Gastroesophageal sphincter (tissue), 4 donors: ENCODE measurements at regions not wholly inside any gene's neighbourhood (a gene's known extent, or its start where the extent isn't known, plus 50 kb on each side); places are given as distances from the start of the nearest gene placed in this dataset.

Experiments
- ATAC-seq: fragments of 150-250 bp; one replicate; pipeline ENCODE4 v1.9.1; 2016; ENCODE audit warnings: mild to moderate bottlenecking, moderate library complexity
- H3K27ac ChIP-seq, 4 donors: fragments of 200-600 bp; sonication (generic) in 3 of 4; 1 replicate in 3 of 4; 2 replicates in 1 of 4; pipeline ENCODE4 v1.5.1; 2016 to 2019
- H3K27me3 ChIP-seq: fragments of 200-600 bp; sonication (generic); one replicate; pipeline ENCODE4 v1.5.1; 2019
- H3K36me3 ChIP-seq, 2 donors: fragments of 200-600 bp; sonication (generic); one replicate each; pipeline ENCODE4 v1.5.1; 2019; ENCODE audit warnings: control low read depth in 1 of 2
- H3K4me1 ChIP-seq, 3 donors: fragments of 200-600 bp; sonication (generic); 1 replicate in 2 of 3; 2 replicates in 1 of 3; pipeline ENCODE4 v1.5.1; 2016 to 2019; ENCODE audit warnings: control low read depth in 2 of 3
- H3K4me3 ChIP-seq, 2 donors: fragments of 200-600 bp; sonication (generic); one replicate each; pipeline ENCODE4 v1.5.1; 2019; ENCODE audit warnings: mild to moderate bottlenecking in 1 of 2, moderate library complexity in 1 of 2
- H3K9me3 ChIP-seq, 3 donors: fragments of 200-600 bp; sonication (generic); one replicate each; pipeline ENCODE4 v1.5.1; 2017 to 2019; ENCODE audit warnings: control low read depth in 2 of 3
- EP300 ChIP-seq: sonication (generic); formaldehyde crosslinking; IDR thresholded peaks from one replicate; pipeline ENCODE4 v1.6.1; 2017; ENCODE audit warnings: antibody characterized with exemption, mild to moderate bottlenecking
- POLR2A ChIP-seq, 2 donors: fragments of 450-650 bp; IDR thresholded peaks; one replicate each; pipeline ENCODE4 v1.6.1; 2017; ENCODE audit warnings: antibody characterized with exemption in 2 of 2, mild to moderate bottlenecking in 2 of 2, moderate library complexity in 1 of 2
- POLR2AphosphoS5 ChIP-seq: sonication (generic); formaldehyde crosslinking; IDR thresholded peaks from one replicate; pipeline ENCODE4 v1.6.1; 2017; ENCODE audit warnings: antibody characterized with exemption
- WGBS, 2 donors: methylation state at CpG; one replicate each; pipeline ENCODE4 v1.1.5; 2018; ENCODE audit warnings: low coverage in 1 of 2; 5-methylcytosine and 5-hydroxymethylcytosine counted together
- TF ChIP-seq, protein P1 (sequence below), 4 experiments: fragments of 200-600 bp in 2 of 4; fragments of 450-650 bp in 2 of 4; sonication (generic) in 1 of 4; IDR thresholded peaks; one replicate each; pipeline ENCODE4 v1.5.1; 2017 to 2019; ENCODE audit warnings: antibody characterized with exemption in 4 of 4, mild to moderate bottlenecking in 2 of 4, moderate library complexity in 2 of 4

DNA sequence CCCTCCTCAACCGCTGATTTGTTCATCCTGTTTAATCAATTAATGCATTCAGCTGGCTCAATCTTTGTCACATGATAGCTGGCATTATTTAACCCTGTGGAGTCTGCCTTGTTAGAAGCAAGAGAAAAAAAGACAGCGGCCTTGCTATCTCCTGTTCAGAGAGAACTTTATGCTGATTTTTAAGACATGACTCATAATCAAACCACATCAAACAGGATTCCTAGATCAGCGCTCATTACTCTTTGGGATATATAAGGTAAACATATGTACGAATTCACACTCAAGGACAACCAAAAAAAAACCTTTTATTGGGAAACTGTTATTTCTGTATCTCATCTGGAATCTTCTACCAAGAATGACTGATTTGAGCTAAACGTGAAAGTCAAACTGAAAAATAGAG is 195.1 kb downstream of the C1D start:
- Histone ChIP-seq H3K27ac (no peak overlapping the region), H3K9me3 (no peaks in the 10 kb centered on the region), H3K36me3 (no peaks in the 10 kb centered on the region), H3K27me3 (no peaks in the 10 kb centered on the region), H3K4me3 (no peak overlapping the region), H3K4me1 (no peaks in the 10 kb centered on the region)
- 46 to 54% methylated on average over 3 to 5 of the region's 5 CpGs for WGBS, 2 donors
- no peak for TF ChIP-seq POLR2A (IDR thresholded peaks at IDR 0.05)
- no peak for TF ChIP-seq EP300
- TF ChIP-seq POLR2AphosphoS5: no peak
- TF ChIP-seq, protein P1, sequence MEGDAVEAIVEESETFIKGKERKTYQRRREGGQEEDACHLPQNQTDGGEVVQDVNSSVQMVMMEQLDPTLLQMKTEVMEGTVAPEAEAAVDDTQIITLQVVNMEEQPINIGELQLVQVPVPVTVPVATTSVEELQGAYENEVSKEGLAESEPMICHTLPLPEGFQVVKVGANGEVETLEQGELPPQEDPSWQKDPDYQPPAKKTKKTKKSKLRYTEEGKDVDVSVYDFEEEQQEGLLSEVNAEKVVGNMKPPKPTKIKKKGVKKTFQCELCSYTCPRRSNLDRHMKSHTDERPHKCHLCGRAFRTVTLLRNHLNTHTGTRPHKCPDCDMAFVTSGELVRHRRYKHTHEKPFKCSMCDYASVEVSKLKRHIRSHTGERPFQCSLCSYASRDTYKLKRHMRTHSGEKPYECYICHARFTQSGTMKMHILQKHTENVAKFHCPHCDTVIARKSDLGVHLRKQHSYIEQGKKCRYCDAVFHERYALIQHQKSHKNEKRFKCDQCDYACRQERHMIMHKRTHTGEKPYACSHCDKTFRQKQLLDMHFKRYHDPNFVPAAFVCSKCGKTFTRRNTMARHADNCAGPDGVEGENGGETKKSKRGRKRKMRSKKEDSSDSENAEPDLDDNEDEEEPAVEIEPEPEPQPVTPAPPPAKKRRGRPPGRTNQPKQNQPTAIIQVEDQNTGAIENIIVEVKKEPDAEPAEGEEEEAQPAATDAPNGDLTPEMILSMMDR (IDR thresholded peaks at IDR 0.05): no peak
- ATAC-seq: no peak

DNA sequence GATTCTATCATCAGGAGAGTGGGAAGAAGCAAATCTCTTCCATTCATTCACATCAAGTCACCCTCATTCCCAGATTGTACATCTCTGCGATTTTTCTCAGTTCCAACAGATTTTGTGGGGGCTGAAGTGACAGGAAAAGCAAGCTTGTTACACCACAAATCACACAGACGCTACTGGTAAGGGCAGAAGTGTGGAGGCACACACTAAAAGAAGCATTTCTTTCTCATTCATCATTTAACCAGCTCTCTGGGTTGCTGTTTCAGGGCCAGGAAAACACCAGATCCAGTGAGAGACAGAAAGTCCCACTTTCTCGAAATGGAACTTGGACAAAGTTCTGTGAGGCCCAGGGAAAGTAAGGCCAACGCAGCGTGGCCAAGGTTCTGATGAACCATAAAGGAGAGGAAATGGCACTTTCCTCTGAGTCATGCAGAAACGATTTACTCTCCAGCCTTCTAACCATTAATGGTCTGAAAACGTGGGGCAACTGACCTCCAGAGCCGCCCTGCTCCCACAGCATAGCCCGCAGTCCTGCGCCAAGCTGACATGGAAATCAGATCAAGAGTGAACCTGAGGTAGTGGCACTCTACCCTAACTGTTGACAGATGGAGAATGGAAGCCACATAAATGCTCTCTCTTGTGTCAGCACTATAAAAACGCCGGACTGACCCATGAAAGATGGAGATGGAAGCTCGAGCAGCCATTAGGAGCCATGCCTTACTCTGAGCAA is 191.0 kb downstream of the C1D start:
- peak; percentile 75 for TF ChIP-seq POLR2AphosphoS5
- TF ChIP-seq, protein P1 (IDR thresholded peaks at IDR 0.05): no peak
- Histone ChIP-seq H3K36me3 (no peaks in the 10 kb centered on the region), H3K27me3 (no peaks in the 10 kb centered on the region), H3K27ac (no peak overlapping the region), H3K4me3 (no peak overlapping the region), H3K9me3 (no peaks in the 10 kb centered on the region), H3K4me1 (no peaks in the 10 kb centered on the region)
- 68 to 75% methylated on average over 7 to 12 of the region's 13 CpGs for WGBS, 2 donors
- no peak for ATAC-seq

DNA sequence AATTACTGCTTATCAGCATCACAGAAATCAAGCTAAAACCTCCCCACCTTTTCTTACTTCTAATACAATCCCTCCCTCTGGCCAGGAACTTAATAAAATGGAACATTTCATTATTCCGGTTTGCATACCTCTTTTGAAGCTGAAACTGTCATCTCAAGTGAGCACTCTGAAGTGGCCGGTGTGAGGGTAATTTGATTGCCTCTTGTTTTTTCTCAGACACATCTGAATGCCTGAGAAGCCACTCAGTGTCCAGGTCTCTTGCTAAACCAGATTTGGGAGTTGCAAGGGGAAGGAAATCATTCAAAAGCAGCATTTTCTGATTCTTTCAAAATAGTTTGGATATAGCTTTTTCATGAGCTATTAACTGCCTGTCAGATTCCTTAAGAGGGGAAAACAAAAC is 190.3 kb downstream of the C1D start:
- Histone ChIP-seq H3K27me3 (no peaks in the 10 kb centered on the region), H3K4me1 (no peaks in the 10 kb centered on the region), H3K9me3 (no peaks in the 10 kb centered on the region), H3K4me3 (no peak overlapping the region), H3K36me3 (no peaks in the 10 kb centered on the region), H3K27ac (no peak overlapping the region)
- ATAC-seq: no peak
- TF ChIP-seq EP300: no peak
- TF ChIP-seq POLR2A (IDR thresholded peaks at IDR 0.05): no peak
- TF ChIP-seq POLR2AphosphoS5: no peak
- TF ChIP-seq, protein P1 (IDR thresholded peaks at IDR 0.05): no peak
- WGBS, 2 donors: 80 to 82% methylated on average over 2 of the region's 2 CpGs

DNA sequence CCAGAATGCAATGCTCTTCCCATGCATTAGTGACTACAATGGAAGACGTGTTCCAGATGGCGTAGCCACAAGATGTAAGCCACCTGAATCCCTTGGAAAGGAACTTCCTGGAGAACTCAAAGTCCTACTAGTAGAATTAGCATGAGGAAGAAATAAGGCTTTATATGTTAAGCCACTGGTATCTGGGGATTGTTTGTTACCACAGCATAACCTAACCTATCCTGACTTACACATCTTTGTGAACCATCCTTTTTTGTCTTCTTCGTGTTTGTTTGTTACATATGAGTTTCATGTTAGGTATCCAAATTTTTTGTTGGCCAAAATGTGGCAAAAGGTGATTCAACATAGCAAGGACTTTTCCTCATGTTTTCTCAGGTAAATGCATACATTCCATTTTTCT is 188.9 kb downstream of the C1D start:
- no peak for ATAC-seq
- 93 to 96% methylated on average over 3 of the region's 3 CpGs for WGBS, 2 donors

DNA sequence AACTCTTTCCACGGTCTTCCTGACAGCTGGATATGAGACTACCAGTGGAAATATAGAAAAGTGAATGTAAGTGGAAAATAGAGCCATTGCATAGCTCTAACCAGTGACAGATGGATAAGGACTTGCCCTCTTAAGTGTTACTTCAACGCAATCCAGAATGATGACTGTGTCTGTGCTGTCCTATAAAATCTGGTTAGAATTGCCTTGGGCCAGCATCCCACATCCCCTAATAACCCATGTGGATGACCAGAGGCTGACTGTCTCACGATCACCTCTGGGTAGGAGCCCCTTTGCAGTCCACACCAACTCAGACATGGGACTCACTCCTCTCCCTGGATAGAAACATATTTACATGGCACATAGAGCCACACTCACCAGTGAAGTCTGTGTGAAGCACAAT is 186.6 kb downstream of the C1D start:
- Histone ChIP-seq H3K4me1 (no peaks in the 10 kb centered on the region), H3K27ac (no peak overlapping the region), H3K36me3 (no peaks in the 10 kb centered on the region), H3K9me3 (no peaks in the 10 kb centered on the region), H3K27me3 (no peaks in the 10 kb centered on the region), H3K4me3 (no peak overlapping the region)
- 89 to 90% methylated on average over 2 to 3 of the region's 3 CpGs for WGBS, 2 donors
- no peak for ATAC-seq
- no peak for TF ChIP-seq EP300
- no peak for TF ChIP-seq POLR2A (IDR thresholded peaks at IDR 0.05)
- TF ChIP-seq, protein P1 (IDR thresholded peaks at IDR 0.05): no peak
- no peak for TF ChIP-seq POLR2AphosphoS5

More for the DNA sequence above, 188.9 kb downstream of the C1D start:
- Histone ChIP-seq H3K9me3 (no peaks in the 10 kb centered on the region), H3K27ac (no peak overlapping the region), H3K27me3 (no peaks in the 10 kb centered on the region), H3K36me3 (no peaks in the 10 kb centered on the region), H3K4me1 (no peaks in the 10 kb centered on the region), H3K4me3 (no peak overlapping the region)
- no peak for TF ChIP-seq POLR2A (IDR thresholded peaks at IDR 0.05)
- no peak for TF ChIP-seq EP300
- no peak for TF ChIP-seq POLR2AphosphoS5
- TF ChIP-seq, protein P1 (IDR thresholded peaks at IDR 0.05): no peak
